ENCODE measurements at regions not wholly inside any gene's neighbourhood (a gene's known extent, or its start where the extent isn't known, plus 50 kb on each side); places are given as distances from the start of the nearest gene placed in this dataset.
"Not testable (repeated sequence)": the region's sequence is repeated elsewhere in the genome, so short reads cannot be mapped to it uniquely, and the experiment has no call there.

DNA sequence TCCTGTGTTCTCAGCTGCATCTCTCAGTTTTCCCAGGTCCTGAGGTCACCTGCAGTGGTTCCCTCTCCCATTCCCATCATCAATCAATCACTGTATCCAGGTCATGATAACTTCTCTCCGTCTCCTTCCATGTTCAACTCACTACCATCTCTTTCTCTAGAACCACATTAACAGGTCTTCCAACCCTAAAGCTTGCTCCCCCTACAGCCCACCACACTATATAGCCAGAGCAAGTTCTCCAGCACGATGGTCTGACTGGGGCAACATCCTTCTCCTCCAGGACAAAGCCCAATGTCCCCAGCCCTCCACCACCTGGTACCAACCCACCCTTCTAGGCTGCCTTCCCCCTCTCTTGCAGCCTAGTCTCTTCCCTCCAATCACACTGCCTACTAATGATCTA is 241.6 kb downstream of the CDK5RAP2 start:
- DNase-seq (ENCODE audit: low spot score) = no peak

DNA sequence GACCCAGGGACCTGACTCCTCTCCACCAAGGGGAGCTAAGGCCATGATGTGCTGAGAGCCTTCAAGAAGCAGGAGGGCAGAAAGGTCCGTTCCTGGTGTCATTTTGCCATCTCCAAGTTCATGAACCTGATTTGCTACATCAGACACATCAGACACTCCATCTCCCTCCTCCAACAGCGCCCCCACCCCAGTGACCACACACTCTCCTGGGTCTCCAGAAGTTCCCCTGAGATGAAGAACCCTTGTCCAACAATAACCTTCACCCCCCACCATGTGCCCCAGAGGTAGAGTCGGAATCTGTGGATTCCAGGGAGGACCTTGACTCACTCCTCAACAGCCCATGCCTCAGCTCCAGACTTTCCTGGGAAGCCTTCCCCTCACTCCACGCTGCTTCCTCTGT is 242.8 kb downstream of the CDK5RAP2 start:
- DNase-seq (ENCODE audit: low spot score) = no peak

DNA sequence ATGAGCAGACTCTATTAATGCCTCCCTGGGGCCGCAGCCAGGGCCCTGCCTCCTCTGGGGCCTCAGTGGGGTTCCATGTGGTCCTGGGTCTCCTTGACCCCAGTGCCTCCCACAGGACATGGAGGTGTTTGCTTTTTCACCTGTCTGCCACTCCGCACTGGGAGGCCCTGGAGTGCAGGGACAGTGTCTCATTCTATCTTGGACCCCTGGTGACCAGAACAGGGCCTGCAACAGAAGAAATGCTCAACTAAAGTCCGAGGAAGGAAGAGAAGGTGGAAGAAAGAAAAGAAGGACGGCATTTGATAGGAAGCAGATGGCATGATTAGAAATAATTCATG is 243.2 kb downstream of the CDK5RAP2 start:
- DNase-seq (ENCODE audit: low spot score) = no peak

DNA sequence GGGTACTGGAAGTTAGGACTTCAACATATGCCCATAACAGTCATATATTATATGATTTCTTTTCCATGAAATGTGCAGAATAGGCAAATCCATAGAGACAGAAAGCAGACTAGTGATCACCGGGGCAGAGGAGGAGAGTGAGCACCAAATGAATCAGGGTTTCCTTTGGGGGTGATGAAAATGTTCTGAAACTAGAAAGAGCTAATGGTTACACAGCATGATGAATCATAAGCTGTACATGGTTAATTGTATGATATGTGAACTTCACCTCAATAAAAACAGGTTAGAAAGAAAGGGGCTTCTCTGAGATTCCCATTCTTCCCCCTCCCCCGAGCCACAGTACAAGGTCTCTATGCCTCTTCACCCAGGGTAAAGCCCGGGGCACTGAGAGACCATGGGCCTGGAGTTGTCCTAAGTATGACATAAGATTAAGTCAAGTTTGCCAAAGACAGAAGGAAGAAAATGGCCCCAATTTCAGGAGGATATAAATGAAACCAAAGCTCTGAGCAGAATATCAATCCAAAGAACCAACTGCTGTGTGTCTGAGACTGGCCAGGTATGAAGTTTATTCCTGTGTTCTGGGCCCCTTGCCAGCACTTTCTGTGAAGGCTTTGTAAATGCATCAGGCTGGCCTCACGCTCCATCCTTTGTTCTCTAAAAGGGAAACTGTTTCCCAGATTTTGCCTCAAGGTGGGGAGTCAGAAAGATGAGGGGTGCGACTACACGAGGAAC is 243.8 kb downstream of the CDK5RAP2 start:
- DNase-seq (ENCODE audit: low spot score) = no peak

DNA sequence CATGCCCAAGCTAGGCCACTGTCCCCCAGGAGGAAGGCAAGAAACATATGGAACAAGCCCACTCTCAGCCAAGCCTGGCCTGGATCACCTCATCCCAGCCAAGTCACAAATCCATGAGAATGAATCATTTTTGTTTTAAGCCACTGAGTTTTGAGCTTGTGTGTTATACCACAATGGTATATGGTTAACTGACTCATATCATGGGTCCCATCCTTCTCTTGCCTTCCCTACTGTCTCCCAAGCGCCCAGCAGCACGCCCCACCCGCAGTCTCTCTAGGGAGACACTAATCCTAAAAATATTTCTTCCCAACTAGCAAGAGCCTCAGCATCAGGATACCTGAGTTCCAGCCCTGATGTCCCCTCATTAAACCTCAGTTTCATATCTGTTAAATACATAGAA is 248.1 kb downstream of the CDK5RAP2 start:
- DNase-seq (ENCODE audit: low spot score) = no peak

DNA sequence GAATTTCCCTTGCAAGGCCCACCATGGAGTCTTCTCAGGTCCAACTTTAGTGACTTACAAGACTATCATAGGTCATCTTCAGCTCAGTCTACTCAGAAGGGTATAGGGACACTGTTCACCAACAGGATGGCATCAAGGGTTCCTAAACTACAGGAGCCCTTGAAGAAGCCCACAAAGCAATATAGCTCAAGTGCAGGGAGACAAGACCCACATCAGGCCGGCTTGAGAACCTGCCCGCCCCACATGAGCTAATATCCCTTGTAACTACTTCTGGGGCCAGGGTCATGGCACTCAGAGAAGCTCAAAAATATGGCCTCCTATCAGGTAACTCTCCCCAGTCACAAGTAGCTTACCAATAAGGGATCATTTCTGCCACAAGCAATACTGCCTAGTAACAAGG is 249.9 kb downstream of the CDK5RAP2 start:
- no peak for DNase-seq (ENCODE audit: low spot score)

DNA sequence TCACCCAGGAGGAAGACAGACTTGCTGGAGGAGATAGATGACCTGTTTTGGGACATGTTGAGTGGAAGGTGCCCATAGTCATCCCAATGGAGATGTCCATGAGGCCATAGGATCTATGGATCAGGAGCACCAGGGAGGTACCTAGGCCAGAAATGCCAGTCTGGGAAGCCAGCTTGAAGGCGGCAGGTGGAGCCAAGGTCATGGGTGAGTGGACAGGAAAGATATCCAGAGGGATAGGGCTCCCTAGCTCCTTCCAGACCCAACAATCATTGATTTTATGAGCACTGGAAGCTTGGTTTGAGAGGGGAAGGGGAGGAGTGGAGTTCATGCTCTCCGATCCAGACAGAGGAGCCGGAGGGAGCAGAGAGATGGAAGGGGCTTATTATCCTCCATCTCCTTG is 252.6 kb downstream of the CDK5RAP2 start:
- no peak for DNase-seq (ENCODE audit: low spot score)

DNA sequence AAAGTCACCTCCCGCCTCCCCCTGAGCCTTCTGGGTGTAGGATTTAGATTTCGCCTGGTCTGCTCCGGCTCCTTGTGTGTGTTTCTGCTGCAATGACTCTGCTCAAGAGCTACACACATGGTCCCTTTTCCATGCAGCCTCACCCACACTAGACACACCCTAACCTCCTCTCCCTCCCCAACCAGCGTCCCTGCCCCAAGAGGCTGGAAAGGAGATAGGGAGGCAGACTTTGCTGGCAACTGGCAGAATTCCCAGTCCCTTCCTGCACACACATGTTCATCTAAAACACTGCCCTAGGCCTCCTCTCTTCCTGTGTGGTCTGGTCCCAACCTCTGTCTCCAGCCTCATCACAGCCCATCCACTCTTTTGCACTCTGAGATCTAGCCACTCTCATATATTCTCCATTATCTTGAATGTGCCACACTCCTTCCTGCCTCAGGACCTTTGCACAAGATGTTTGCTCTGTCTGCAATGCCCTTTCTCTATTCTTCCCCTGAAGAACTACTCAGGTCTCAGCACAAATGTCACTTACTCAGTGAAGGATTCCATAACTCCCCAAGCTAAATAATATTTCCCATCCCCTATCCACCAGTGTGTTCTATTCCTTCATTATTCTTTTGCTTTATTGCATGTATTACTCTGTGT is 253.8 kb downstream of the CDK5RAP2 start:
- DNase-seq (ENCODE audit: low spot score) = no peak

DNA sequence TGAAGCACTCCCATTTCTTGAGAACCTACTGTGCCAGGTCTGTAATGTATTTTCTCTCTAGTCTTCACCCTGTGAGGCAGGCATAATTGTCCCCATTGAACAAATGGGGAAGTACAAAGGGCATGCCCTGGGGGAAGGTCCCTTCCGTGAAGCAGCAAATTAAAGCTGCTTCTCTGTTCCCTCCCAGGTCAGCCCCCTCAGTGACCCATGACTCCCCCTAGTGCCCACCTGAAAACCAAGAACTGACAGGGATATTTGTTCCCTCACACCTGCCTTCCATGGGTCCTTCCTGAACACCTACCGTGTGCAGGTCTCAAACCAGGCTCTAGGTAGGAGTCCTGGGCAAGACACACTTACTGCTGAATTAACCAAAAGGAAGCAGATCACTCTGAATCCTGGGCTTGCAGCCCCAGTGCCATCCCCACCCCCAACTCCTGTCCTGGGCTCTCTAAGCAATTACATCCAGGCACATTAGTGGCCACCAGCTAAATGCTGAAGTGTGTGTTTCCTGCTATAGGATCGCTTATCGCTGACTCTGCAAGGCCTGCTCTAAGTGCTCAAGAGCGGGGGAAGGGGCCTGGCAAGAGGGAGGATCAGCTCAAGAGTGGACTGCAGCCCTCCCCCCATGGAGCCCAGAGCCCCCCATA is 254.8 kb downstream of the CDK5RAP2 start:
- DNase-seq (ENCODE audit: low spot score) = no peak

DNA sequence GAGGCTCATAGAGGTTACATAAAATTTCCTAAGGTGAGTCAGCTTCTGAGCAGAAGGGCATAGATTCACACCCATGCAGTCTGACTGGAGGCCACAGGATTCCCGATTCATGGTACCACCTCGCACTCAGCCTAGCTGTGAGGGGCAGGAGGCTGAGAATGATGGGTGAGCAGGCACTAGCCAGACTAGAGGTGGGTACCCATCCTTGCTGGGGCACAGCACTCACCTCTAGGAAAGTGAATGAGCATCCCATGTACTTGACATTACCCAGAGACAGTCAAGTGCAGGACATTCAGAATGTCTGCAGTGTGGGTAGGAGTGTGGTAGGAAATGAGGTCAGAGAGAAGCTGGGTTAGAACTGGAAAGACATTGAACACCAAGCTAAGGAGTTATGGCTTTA is 255.5 kb downstream of the CDK5RAP2 start:
- DNase-seq (ENCODE audit: low spot score) = no peak

DNA sequence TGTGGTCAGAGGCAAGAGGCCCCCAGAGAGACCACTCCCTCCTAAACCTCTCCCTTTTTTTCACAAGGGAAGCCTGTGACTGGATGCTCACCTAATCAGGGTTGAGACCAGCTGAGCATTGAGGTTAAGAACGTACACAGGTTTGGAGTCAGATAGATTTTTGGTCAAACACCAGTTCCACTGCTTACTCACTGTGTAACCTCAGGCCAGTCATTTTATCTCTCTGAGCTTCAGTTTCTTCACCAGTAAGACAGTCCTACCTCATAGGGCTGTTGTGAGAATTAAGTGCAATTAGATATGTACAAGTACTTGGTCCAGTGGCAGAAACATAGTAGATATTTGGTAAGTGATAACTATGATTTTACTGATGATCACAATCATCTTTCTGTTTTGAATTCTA is 256.8 kb downstream of the CDK5RAP2 start:
- DNase-seq (ENCODE audit: low spot score) = no peak

DNA sequence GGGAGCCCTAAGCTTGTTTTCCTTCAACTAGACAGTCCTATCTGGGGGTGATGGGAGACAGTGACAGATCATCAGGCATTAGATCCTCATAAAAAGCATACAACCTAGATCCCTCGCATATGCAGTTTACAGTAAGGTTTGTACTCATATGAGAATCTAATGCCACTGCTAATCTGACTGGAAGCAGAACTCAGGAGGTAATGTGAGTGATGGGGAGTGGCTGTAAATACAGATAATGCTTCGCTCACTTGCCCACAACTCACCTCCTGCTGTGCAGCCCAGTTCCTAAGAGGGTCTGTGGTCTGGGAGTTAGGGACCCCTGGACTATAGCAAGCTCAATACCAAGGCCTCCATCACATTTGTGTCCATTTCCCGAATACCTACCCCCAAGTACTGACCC is 260.5 kb downstream of the CDK5RAP2 start:
- DNase-seq (ENCODE audit: low spot score) = no peak

DNA sequence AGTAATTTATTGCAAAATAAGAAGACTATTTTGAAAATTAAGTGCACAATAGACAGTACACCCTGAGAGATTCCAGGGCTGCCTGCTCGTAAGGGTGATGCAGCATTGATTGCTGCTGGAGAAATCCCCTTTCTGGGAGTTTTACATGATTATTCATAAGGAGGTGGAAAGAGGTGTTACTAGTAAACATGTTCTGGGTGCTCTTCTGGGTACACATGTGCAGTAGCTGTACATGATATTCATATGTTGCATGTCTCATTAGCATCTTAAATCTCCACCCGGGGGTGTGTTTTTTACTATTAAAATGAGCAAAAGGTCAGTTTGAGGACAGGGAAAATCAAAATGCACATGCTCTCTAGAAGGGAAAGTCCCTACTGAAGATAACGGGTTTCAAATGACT is 264.8 kb downstream of the CDK5RAP2 start:
- DNase-seq (ENCODE audit: low spot score) = no peak

DNA sequence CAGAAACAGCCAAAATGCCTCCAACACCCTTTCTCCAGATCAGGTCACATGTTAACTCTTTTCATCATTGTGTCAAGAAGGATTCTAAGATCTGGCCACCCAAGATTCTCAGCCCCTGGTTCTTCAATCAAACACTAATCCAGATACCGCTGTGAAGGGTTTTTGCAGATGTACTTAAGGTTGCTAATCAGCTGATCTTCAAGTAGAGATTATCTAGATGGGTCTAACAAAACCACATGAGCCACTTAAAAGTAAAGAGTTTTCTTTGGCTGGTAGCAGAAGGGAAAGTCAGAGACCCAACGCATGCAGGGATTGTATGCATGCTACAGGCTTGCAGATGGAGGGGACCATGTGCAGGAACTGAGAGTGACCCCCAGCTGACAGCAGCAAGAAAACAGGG is 267.9 kb downstream of the CDK5RAP2 start:
- DNase-seq (ENCODE audit: low spot score) = no peak

DNA sequence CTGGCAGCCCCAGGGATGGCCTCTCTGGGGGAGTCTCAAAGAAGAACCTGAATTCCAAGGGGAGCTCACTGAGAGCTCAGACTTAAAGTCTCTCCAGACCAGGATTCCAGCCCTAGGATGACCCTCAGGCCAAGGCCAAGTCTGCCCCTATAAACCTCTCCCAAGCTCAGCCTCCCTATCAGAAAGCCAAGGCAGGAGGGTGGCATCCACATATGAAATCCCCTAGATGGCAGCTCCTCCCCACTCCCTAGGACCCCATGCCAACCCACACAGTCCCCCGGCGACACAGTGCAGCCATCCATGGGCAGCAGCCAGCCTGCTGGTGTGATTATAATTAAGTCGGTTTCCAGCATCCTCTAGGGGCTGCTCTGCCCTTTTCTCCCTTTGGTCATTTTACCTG is 269.9 kb downstream of the CDK5RAP2 start:
- no peak for DNase-seq (ENCODE audit: low spot score)

DNA sequence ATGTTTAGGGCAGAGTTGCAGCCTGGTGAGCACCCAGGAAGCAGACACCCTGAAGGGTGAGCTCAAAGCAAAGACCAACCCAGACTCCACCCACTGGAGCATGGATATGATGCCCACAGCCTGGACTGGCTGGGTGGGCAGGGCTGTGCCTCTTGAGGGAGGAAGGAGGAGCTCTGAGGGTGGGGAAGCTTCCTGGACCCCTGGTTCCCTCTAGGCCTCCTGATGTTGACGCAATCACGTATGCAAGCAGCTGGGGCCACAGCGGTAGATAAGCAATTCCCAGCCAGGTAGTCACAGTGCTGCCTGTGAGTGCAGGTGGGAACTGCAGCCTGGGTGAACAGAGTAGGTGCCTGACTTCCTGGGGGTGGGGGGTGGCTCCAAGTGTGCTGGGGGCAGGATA is 271.5 kb downstream of the CDK5RAP2 start:
- DNase-seq (ENCODE audit: low spot score) = no peak

DNA sequence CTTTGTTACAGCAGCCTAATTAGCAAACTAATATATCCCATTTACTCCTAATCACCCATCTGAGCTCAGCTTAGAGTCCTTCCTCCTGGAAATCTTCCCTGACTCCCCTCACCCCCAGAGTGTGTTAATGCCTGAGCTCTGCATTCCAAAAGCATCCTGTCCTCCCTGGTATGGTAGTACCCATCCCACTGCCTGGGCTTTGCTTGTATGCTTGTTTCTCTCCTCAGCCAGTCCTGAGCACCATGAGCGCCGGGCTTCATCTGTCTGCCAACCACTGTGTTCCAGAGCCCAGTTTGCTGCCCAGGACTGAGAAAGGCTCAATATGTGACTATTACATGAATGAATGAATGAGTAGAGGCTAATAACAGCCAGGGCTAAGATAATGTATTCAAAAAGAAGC is 272.4 kb downstream of the CDK5RAP2 start:
- DNase-seq (ENCODE audit: low spot score) = no peak

DNA sequence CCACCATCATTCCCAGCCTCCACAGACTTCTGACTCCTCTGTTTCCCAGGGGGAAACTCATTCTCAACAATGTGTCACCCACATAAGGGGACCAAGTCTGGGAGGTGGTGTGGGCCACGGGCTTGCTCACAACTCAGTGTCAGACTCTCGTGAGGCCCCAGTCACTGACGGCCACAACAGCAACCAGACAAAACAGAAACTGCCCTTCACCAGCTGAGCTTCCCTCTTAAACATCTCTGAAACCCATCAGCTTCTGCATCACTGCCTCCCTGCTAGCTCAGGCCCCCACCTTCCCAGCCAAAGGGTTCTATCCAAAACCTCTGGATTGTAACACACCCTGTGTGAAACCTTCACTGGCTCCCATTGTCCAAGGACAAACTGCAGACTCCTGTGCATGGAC is 273.4 kb downstream of the CDK5RAP2 start:
- DNase-seq (ENCODE audit: low spot score) = no peak

DNA sequence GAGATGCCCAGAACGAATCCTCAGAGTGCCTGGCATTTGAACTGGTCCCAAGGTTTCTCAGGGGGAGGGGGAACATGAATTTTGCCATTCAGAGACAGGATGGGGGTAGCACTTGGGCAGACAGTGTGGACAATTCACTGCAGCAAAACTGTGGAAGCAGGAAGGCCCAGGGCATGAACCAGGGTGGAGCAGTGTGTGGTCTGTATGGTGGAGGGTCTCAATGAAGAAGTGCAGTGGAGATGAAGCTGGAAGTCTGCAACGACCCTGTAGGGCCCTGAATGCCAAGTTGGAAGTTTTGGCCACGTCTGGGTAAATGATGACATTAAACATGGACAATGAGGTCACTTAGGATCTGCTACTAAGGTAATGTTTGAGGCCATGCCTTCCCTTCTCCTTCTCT is 273.9 kb downstream of the CDK5RAP2 start:
- DNase-seq (ENCODE audit: low spot score) = no peak

DNA sequence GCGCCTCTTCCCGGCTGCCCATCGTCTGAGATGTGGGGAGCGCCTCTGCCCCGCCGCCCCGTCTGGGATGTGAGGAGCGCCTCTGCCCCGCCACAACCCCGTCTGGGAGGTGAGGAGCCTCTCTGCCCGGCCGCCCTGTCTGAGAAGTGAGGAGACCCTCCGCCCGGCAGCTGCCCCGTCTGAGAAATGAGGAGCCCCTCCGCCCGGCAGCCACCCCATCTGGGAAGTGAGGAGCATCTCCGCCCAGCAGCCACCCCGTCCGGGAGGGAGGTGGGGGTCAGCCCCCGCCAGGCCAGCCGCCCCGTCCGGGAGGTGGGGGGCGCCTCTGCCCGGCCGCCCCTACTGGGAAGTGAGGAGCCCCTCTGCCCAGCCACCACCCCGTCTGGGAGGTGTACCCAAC is 275.1 kb downstream of the CDK5RAP2 start:
- not testable (repeated sequence) for DNase-seq (ENCODE audit: low spot score)

DNA sequence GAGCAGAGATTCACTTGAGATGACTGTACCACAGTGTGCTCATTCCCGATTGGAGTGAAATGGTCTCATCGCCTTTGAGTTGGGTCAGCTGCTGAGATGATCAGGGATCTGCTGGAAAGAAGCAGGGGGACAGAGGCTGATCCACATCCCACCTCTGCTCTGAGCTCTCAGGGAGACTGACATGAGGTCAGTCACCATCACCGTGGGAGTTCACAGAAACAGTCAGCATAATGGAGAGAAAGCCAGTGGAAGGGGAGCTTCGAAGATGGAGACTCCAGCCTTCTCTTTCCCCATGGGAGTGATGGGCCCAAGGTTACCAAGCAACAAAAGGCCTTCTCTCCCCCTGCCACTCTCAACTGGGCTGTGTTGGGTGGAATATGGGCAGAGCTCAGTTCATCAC is 276.4 kb downstream of the CDK5RAP2 start:
- no peak for DNase-seq (ENCODE audit: low spot score)

DNA sequence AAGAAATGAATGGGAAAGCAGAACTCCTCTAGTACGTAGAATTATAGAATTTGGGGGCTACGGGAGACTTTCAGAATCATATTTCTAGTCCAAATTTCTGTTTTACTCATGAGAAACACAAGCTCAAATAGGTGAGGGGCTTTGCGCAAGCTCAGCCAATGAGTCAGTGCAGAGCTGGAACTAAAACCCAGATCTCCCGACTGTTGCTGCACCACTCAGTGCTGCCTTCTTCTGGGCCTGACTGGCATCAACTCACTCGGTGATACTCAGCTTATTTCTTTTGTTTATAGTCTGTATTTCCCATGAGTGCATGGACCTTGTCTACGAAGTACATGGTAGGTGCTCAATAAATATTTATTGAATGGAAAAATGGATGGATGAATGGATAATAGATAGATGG is 280.2 kb downstream of the CDK5RAP2 start:
- DNase-seq (ENCODE audit: low spot score) = no peak

DNA sequence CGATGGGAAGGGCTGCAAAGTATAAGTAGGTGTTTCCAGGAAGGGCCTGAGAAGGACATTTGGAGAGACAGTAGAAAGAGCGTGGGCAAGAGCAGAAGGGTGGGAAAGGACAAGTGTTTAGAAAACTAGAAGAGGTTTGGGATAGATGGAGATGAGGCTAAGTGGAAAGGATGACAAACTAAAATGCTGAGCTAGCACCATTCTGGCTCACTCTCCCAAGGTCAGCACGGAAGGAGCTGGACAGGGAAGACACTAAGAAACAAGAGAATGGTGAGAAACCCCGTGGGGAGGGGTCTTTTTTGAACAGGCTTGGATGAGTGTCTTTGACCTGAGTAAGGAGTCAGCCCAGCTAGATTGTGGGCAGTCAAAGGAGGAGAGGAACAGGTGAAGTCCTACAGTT is 286.0 kb downstream of the CDK5RAP2 start:
- no peak for DNase-seq (ENCODE audit: low spot score)

DNA sequence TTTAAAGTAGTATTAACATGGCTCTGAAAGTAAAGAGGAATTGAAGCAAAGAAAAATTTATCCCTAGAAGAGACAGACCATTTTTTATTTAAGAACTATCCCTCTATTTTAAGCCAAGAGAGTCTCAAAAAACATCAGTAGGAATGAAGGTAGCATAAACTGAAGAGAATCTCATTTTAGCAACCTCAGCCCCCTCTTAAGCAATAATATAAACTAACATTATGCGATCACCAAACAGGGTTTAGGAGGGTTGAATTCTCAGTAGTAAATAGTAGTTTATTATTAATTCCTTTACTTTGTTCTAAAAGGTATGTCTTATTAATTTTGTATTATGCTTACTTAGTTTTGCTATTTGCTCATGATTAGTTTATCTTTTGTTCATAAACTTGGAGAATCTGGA is 287.4 kb downstream of the CDK5RAP2 start:
- DNase-seq (ENCODE audit: low spot score) = no peak

Measured in CD4-positive, alpha-beta T cell treated with Interleukin-15 for 4 hours (primary cell).